ENCODE measurements at regions not wholly inside any gene's neighbourhood (a gene's known extent, or its start where the extent isn't known, plus 50 kb on each side); places are given as distances from the start of the nearest gene placed in this dataset.

- H3K9me1 ChIP-seq (ENCODE audit: control insufficient read depth, insufficient read depth, low read length), result no peaks in the 10 kb centered on the region
- TF ChIP-seq MEF2D (tag; conservative IDR thresholded peaks at IDR 0.05; ENCODE audit: low read depth), result no peak
- TF ChIP-seq ZNF263 (CRISPR knock-in tag; IDR thresholded peaks at IDR 0.05; ENCODE audit: borderline replicate concordance), result no peak
- no peak for TF ChIP-seq SMAD1 (IDR thresholded peaks at IDR 0.05; ENCODE audit: low read depth, low read length, partially characterized antibody)
- TF ChIP-seq XRCC4 (IDR thresholded peaks at IDR 0.05; ENCODE audit: extremely low read depth, insufficient read depth, insufficient read length), result no peak
- TF ChIP-seq SMC3 (conservative IDR thresholded peaks at IDR 0.05; ENCODE audit: insufficient read depth, low read depth, low read length), result no peak
- no peak for TF ChIP-seq ZNF780A (CRISPR knock-in tag; IDR thresholded peaks at IDR 0.05)
- TF ChIP-seq ZNF124 (CRISPR knock-in tag; IDR thresholded peaks at IDR 0.05), result no peak
- no peak for TF ChIP-seq ZNF407 (IDR thresholded peaks at IDR 0.05; ENCODE audit: low read depth)
- TF ChIP-seq ZFP1 (CRISPR knock-in tag; IDR thresholded peaks at IDR 0.05), result no peak
- TF ChIP-seq HDAC8 (tag; IDR thresholded peaks at IDR 0.05), result no peak
- no peak for TF ChIP-seq DEAF1 (CRISPR knock-in tag; IDR thresholded peaks at IDR 0.05)
- no peak for TF ChIP-seq SIN3B (IDR thresholded peaks at IDR 0.05; ENCODE audit: low read depth)
- no peak for TF ChIP-seq CTBP1 (IDR thresholded peaks at IDR 0.05; ENCODE audit: borderline replicate concordance)
- TF ChIP-seq NR3C1 (CRISPR knock-in tag; IDR thresholded peaks at IDR 0.05), result no peak
- TF ChIP-seq SREBF1 (IDR thresholded peaks at IDR 0.05; ENCODE audit: borderline replicate concordance, low read depth, low read length), result no peak
Measured at GRCh38 chr12:66836623-66837310, 157.9 kb upstream of the GRIP1 start.

More at GRCh38 chr12:66836623-66837310, 157.9 kb upstream of the GRIP1 start:
- H3K4me1 ChIP-seq (replicated peaks in 1 of 2; ENCODE audit: control insufficient read depth in 2 of 2, insufficient read depth in 2 of 2, low read length in 2 of 2), result no peaks in the 10 kb centered on the region
- no peaks in the 10 kb centered on the region for H3K36me3 ChIP-seq (ENCODE audit: control insufficient read depth, insufficient read depth, low read length)
- no peak overlapping the region for H3K4me3 ChIP-seq
- no peaks in the 10 kb centered on the region for H4K20me1 ChIP-seq (replicated peaks; ENCODE audit: control insufficient read depth, insufficient read depth, low read length)
- no peaks in the 10 kb centered on the region for H3K27me3 ChIP-seq (ENCODE audit: control insufficient read depth in 2 of 2, insufficient read depth in 2 of 2, low read length in 2 of 2)
- in situ Hi-C loops (cut with MboI) (no loop called here), intact Hi-C loops (cut with micrococcal nuclease) (no loop called here)
- H3K4me2 ChIP-seq (ENCODE audit: insufficient read depth, low read length), result no peak overlapping the region
- no peaks in the 10 kb centered on the region for H3K79me2 ChIP-seq (ENCODE audit: control insufficient read depth, insufficient read depth, low read length)
- WGBS (ENCODE audit: insufficient coverage, low coverage, missing lambda C conversion rate), result 0% methylated on average over 1 of the region's 1 CpG
- no peak for FAIRE-seq
- ChIA-PET CTCF (ENCODE audit: low intra/inter-chr PET ratio) (no interaction called here), POLR2A (no interaction called here)
- no peak overlapping the region for H2AFZ ChIP-seq (ENCODE audit: low read depth, low read length)
- no peak overlapping the region for H3K9ac ChIP-seq (ENCODE audit: insufficient read depth in 1 of 2, low read depth in 2 of 2, low read length in 2 of 2)
- no TSS peak for BruUV-seq (replicated peaks)
- no peak for DNase-seq (ENCODE audit: extremely low read depth in 1 of 4, low spot score in 3 of 4)
- no peaks in the 10 kb centered on the region for H3K9me3 ChIP-seq (replicated peaks; ENCODE audit: control insufficient read depth, insufficient read depth, low read depth, low read length)
- H3K27ac ChIP-seq (ENCODE audit: extremely low read depth, low read depth, low read length), result no peak overlapping the region
- no peak for ATAC-seq

All from K562 (cell line).